Stomach (tissue), 8 donors: ENCODE measurements at regions not wholly inside any gene's neighbourhood (a gene's known extent, or its start where the extent isn't known, plus 50 kb on each side); places are given as distances from the start of the nearest gene placed in this dataset.

Source experiments
- DNase-seq, 2 donors: peaks; one replicate each; pipeline versions ENCODE4 v3.0.0 to v3.0.0-alpha.2; 2013 to 2019
- H3K27ac ChIP-seq, 5 donors: fragments of 200-600 bp in 4 of 5; sonication (generic) in 4 of 5; one replicate each; pipeline ENCODE4 v1.5.1; 2013 to 2019; ENCODE audit warnings: mild to moderate bottlenecking in 1 of 5, moderate library complexity in 1 of 5
- H3K27me3 ChIP-seq, 3 donors: fragments of 200-600 bp; sonication (generic); one replicate each; pipeline ENCODE4 v1.5.1; 2017 to 2019; ENCODE audit warnings: mixed run types in 1 of 3
- H3K36me3 ChIP-seq, 4 donors: fragments of 200-600 bp; sonication (generic); 1 replicate in 3 of 4; 2 replicates in 1 of 4; pipeline ENCODE4 v1.5.1; 2016 to 2019
- H3K4me1 ChIP-seq, 4 donors: fragments of 200-600 bp; sonication (generic); one replicate each; pipeline ENCODE4 v1.5.1; 2016 to 2019
- H3K4me3 ChIP-seq, 4 donors: fragments of 200-600 bp; sonication (generic) in 3 of 4; one replicate each; pipeline ENCODE4 v1.5.1; 2016 to 2019; ENCODE audit warnings: mild to moderate bottlenecking in 1 of 4
- H3K9me3 ChIP-seq, 4 donors: fragments of 200-600 bp; sonication (generic); one replicate each; pipeline ENCODE4 v1.5.1; 2016 to 2019
- EP300 ChIP-seq: sonication (generic); formaldehyde crosslinking; IDR thresholded peaks from one replicate; pipeline ENCODE4 v1.6.1; 2017; ENCODE audit warnings: antibody characterized with exemption
- POLR2A ChIP-seq, 4 donors: fragments of 450-650 bp; IDR thresholded peaks; one replicate each; pipeline ENCODE4 v1.6.1; 2016; ENCODE audit warnings: antibody characterized with exemption in 4 of 4, control low read depth in 2 of 4, mild to moderate bottlenecking in 1 of 4, moderate library complexity in 1 of 4
- POLR2AphosphoS5 ChIP-seq, 3 donors: sonication (generic); formaldehyde crosslinking; IDR thresholded peaks; one replicate each; pipeline ENCODE4 v1.6.1; 2016; ENCODE audit warnings: antibody characterized with exemption in 3 of 3
- WGBS, 5 donors: extraction: QIAGEN DNeasy Blood & Tissue Kit in 3 of 5; methylation state at CpG; one replicate each; pipeline versions ENCODE4 v1.1.5 to v1.1.7; 2013 to 2018; 5-methylcytosine and 5-hydroxymethylcytosine counted together
- intact Hi-C: fragments of 100-400 bp; cut with DNase I; formaldehyde crosslinking; loops from one replicate; pipeline ENCODE4 v1.15.1; 2023; ENCODE audit warnings: low total_unique reads
- TF ChIP-seq, protein P1 (sequence below), 7 experiments: fragments of 450-650 bp in 4 of 7; fragments of 200-600 bp in 3 of 7; sonication (generic) in 3 of 7; IDR thresholded peaks; one replicate each; pipeline ENCODE4 v1.5.1; 2016 to 2019; ENCODE audit warnings: antibody characterized with exemption in 7 of 7, control low read depth in 2 of 7, mild to moderate bottlenecking in 1 of 7
- donor health status: healthy with polysubstance abuse.
- donor health status: Bipolar disorder and iron deficiency.
- donor health status: healthy.

DNA sequence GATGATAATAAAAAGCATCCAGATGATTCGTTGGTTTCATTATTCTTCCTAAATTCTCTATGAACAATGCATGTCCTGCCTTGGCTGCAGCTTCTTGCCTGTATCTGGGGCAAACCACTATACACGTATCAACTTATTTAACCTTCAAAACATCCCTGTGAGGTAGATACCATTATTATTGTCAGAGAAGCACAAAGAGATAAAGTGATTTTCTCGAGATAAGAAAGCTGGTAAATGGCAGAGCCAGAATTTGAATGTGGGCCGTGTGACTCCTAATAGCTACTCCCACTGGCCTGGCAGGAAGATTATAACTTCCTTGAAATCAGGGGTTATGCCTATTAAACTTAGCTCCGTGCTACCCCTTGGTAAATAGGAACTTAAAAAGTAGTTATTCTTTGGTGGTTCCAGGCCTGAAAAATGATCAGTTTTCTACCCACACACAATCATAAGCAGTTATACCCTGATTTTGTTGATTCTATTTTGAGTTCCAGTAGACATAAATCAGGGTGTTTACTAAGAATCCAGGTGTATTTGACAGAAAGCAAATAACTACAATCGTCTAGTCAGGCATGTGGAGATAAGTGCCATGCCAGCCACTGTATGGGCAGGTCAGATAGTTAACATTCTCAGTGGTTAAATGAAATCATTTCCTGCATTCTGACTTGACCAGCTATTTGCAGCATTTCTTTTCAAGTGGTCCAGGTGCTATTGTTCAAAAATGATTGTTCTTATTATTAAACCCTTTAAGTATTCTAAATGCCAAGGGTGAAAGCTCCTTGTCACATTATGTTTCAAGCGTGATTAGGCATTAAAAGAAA is 99.2 kb upstream of the LRRN1 start:
- TF ChIP-seq, protein P1, sequence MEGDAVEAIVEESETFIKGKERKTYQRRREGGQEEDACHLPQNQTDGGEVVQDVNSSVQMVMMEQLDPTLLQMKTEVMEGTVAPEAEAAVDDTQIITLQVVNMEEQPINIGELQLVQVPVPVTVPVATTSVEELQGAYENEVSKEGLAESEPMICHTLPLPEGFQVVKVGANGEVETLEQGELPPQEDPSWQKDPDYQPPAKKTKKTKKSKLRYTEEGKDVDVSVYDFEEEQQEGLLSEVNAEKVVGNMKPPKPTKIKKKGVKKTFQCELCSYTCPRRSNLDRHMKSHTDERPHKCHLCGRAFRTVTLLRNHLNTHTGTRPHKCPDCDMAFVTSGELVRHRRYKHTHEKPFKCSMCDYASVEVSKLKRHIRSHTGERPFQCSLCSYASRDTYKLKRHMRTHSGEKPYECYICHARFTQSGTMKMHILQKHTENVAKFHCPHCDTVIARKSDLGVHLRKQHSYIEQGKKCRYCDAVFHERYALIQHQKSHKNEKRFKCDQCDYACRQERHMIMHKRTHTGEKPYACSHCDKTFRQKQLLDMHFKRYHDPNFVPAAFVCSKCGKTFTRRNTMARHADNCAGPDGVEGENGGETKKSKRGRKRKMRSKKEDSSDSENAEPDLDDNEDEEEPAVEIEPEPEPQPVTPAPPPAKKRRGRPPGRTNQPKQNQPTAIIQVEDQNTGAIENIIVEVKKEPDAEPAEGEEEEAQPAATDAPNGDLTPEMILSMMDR (IDR thresholded peaks at IDR 0.05) = no peak
- TF ChIP-seq POLR2AphosphoS5 (IDR thresholded peaks at IDR 0.05) (no peak), POLR2A (IDR thresholded peaks at IDR 0.05) (no peak), EP300 (no peak)

DNA sequence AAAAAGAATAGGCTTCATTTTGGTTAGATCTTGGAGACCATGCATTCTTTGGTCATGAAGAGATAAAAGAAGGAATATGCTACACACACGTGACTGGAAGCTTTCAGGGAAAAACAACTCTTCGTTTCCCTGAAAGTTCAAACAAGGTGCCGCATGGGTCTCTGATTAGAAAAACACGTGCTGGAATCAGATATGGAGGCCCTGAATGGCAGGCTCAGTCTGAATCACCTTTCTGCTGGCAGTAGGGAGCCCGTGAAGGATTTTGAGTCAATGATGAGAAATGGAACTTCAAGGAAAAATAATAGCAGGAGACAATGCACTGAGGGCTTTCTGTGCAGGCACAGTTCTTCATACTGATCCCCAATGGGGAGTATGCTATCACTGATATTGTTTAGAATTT is 99.8 kb upstream of the LRRN1 start:
- H3K9me3 ChIP-seq = no peaks in the 10 kb centered on the region
- H3K27ac ChIP-seq = no peak overlapping the region
- peaks cover 0 to 11% (median 4%) of the 10 kb centered on the region in 4 donors for H3K4me1 ChIP-seq
- H3K27me3 ChIP-seq = no peaks in the 10 kb centered on the region
- TF ChIP-seq, protein P1 (IDR thresholded peaks at IDR 0.05) = no peak
- no peak for TF ChIP-seq POLR2AphosphoS5 (IDR thresholded peaks at IDR 0.05)
- TF ChIP-seq POLR2A (IDR thresholded peaks at IDR 0.05) = no peak
- no peak for TF ChIP-seq EP300
- H3K4me3 ChIP-seq = no peak overlapping the region
- WGBS, 5 donors = 30 to 54% (median 44%) methylated on average over 5 of the region's 5 CpGs
- intact Hi-C loops = no loop called here
- peak in 1 of 2 donors; percentile 27 for DNase-seq
- no peaks in the 10 kb centered on the region for H3K36me3 ChIP-seq

More for the DNA sequence above, 99.2 kb upstream of the LRRN1 start:
- H3K27ac ChIP-seq = no peak overlapping the region
- no peaks in the 10 kb centered on the region for H3K36me3 ChIP-seq
- 26 to 59% (median 43%) methylated on average over 7 of the region's 7 CpGs for WGBS, 5 donors
- intact Hi-C loops = no loop called here
- peak in 1 of 2 donors; percentile 52 for DNase-seq
- no peak overlapping the region for H3K4me3 ChIP-seq
- H3K4me1 ChIP-seq = peaks cover 0 to 11% (median 4%) of the 10 kb centered on the region in 4 donors
- H3K27me3 ChIP-seq = no peaks in the 10 kb centered on the region
- H3K9me3 ChIP-seq = no peaks in the 10 kb centered on the region

DNA sequence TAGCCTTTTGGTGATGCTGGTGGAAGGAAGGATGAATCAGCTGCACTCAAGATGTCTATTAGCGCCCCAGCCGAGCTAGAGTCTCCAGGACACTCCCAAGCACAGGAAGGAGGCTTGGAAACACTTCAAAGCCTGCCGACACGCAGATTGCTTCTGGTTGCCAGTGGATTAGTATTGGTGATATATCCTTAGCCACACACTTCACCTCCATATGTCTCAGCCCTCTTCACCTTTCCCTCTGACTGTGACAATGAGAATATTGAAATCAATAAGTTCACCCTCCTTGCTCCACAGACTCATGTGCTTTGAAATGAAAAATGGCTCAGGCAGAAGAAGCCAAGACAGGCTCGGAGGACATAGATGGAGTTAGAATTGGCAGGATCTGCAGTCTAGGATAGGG is 102.9 kb upstream of the LRRN1 start:
- Histone ChIP-seq H3K27ac (no peak overlapping the region), H3K4me1 (peaks cover 0 to 11% (median 4%) of the 10 kb centered on the region in 4 donors), H3K36me3 (no peaks in the 10 kb centered on the region), H3K27me3 (no peaks in the 10 kb centered on the region), H3K9me3 (no peaks in the 10 kb centered on the region), H3K4me3 (no peak overlapping the region)
- intact Hi-C loops = no loop called here
- TF ChIP-seq POLR2A (IDR thresholded peaks at IDR 0.05) = no peak
- no peak for TF ChIP-seq POLR2AphosphoS5 (IDR thresholded peaks at IDR 0.05)
- TF ChIP-seq EP300 = no peak
- TF ChIP-seq, protein P1 (IDR thresholded peaks at IDR 0.05) = no peak
- no peak for DNase-seq
- WGBS, 5 donors = 72 to 81% (median 78%) methylated on average over 5 of the region's 5 CpGs

DNA sequence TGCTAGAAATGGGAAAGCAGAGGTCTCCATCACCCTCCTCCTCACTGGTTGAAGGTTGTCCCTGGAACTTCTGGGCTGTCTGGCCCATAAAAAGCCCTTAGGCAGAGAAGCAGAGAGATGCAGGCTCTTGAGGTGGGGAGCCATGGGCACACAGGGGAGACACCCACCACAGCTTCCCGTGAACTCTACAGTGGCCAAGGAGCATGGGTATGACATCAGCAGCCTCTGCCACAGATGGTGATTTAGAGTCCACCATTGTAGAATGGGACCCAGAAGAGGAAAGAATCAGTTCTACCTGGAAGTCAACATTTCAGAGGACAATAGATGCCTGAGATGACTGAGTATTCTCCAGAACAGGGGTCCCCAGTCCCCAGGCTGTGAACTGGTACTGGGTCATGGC is 105.6 kb upstream of the LRRN1 start:
- H3K36me3 ChIP-seq = no peaks in the 10 kb centered on the region
- TF ChIP-seq POLR2AphosphoS5 (IDR thresholded peaks at IDR 0.05) = no peak
- TF ChIP-seq, protein P1 (IDR thresholded peaks at IDR 0.05) = no peak
- no peak for TF ChIP-seq EP300
- no peak for TF ChIP-seq POLR2A (IDR thresholded peaks at IDR 0.05)
- no peaks in the 10 kb centered on the region for H3K27me3 ChIP-seq
- WGBS, 5 donors = 0 to 100% (median 56%) methylated on average over 1 of the region's 1 CpG; no CpG with 5 or more reads in 1 of the 5 donors
- H3K27ac ChIP-seq = no peak overlapping the region
- intact Hi-C loops = no loop called here
- no peak overlapping the region for H3K4me3 ChIP-seq
- DNase-seq = no peak
- H3K4me1 ChIP-seq = no peaks in the 10 kb centered on the region
- no peaks in the 10 kb centered on the region for H3K9me3 ChIP-seq
